ENCODE measurements at regions not wholly inside any gene's neighbourhood (a gene's known extent, or its start where the extent isn't known, plus 50 kb on each side); places are given as distances from the start of the nearest gene placed in this dataset.

DNA sequence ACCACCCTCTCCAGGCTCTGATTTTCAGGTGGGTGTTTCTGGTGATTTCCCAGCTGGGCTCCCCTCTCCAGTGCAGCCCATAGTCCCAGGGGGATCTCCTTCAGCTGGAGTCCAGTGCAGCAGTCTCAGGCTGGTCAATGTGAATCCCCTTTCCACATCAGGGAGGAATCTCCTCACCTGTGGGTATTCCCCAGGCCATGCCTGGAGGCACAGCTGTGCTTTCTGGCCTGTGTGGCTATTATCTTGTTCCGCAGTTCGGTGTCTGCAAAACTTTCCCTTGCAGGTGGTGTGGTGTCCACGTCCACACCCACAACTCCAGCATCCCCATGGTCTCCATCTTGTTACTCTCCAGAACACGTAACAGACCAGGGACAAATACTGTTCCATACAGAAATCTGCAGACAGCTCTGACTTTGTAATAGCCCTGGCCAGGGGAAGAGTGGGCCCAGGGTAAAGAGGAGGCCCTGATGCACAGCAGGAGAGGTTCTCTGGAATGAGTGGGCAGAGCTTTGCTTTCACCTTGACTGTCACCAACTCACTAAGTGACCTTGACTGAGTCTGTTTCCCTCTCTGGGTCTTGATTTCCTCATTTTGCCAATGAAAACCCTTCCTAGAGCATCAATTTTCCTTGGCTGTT is 183.2 kb downstream of the CSNK2A3 start (continued):
- TF ChIP-seq ATF1 (CRISPR knock-in tag; IDR thresholded peaks at IDR 0.05) (no peak), ELF4 (CRISPR knock-in tag; IDR thresholded peaks at IDR 0.05; ENCODE audit: low read depth) (no peak)
- TF ChIP-seq, protein P1, sequence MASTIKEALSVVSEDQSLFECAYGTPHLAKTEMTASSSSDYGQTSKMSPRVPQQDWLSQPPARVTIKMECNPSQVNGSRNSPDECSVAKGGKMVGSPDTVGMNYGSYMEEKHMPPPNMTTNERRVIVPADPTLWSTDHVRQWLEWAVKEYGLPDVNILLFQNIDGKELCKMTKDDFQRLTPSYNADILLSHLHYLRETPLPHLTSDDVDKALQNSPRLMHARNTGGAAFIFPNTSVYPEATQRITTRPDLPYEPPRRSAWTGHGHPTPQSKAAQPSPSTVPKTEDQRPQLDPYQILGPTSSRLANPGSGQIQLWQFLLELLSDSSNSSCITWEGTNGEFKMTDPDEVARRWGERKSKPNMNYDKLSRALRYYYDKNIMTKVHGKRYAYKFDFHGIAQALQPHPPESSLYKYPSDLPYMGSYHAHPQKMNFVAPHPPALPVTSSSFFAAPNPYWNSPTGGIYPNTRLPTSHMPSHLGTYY (CRISPR knock-in tag; IDR thresholded peaks at IDR 0.05) = no peak

- Mint-ChIP-seq H3K27me3 (ENCODE audit: low read depth) (peaks cover 16% of the 10 kb centered on the region), H3K27ac (no peak overlapping the region), H3K4me1 (no peaks in the 10 kb centered on the region), H3K9me3 (peaks cover 9% of the 10 kb centered on the region; the same call in 1 of the 2 replicates), H3K4me3 (no peak overlapping the region), H3K36me3 (no peaks in the 10 kb centered on the region)
- DNase-seq (ENCODE audit: low spot score) (no peak), ATAC-seq (no peak)
- POLR2A ChIA-PET = no interaction called here
- TF ChIP-seq NFYB (CRISPR knock-in tag; conservative IDR thresholded peaks at IDR 0.05; ENCODE audit: low read depth) (no peak), MXD4 (CRISPR knock-in tag; IDR thresholded peaks at IDR 0.05; ENCODE audit: borderline replicate concordance) (no peak), ZNF121 (CRISPR knock-in tag; IDR thresholded peaks at IDR 0.05) (no peak), FOXK1 (CRISPR knock-in tag; IDR thresholded peaks at IDR 0.05) (no peak)
- TF ChIP-seq, protein P2, sequence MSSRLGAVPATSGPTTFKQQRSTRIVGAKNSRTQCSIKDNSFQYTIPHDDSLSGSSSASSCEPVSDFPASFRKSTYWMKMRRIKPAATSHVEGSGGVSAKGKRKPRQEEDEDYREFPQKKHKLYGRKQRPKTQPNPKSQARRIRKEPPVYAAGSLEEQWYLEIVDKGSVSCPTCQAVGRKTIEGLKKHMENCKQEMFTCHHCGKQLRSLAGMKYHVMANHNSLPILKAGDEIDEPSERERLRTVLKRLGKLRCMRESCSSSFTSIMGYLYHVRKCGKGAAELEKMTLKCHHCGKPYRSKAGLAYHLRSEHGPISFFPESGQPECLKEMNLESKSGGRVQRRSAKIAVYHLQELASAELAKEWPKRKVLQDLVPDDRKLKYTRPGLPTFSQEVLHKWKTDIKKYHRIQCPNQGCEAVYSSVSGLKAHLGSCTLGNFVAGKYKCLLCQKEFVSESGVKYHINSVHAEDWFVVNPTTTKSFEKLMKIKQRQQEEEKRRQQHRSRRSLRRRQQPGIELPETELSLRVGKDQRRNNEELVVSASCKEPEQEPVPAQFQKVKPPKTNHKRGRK (CRISPR knock-in tag; IDR thresholded peaks at IDR 0.05; ENCODE audit: borderline replicate concordance) = no peak
- CTCF ChIA-PET = interaction anchor here (1.4 kb wide), 1 partner anchor 11 kb away, joined by 3 read pairs; no protein-coding TSS in a partner anchor
These were observed 185.2 kb downstream of the CSNK2A3 start for GRCh38 chr11:11167806-11168205.

DNA sequence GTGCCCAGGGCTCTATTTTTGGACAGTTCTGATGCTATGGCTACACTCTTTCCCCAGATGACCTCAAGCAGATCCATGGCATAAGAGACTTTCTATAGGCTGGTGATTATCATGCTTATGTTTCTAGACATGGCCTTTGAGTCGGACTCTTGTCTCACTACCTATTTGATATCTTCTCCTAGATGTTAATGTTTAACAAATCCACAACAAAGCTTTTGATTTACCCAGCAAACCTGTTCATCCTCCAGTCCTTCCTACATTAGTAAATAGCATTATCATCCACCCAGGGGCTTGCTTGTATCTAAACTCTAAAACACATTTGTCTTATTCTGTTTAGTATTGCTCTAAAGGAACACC is 188.7 kb downstream of the CSNK2A3 start:
- Mint-ChIP-seq H3K36me3 (no peaks in the 10 kb centered on the region), H3K27me3 (ENCODE audit: low read depth) (peaks cover 27% of the 10 kb centered on the region), H3K27ac (no peak overlapping the region), H3K9me3 (peaks cover 8% of the 10 kb centered on the region), H3K4me1 (no peaks in the 10 kb centered on the region), H3K4me3 (no peak overlapping the region)
- TF ChIP-seq, protein P3, sequence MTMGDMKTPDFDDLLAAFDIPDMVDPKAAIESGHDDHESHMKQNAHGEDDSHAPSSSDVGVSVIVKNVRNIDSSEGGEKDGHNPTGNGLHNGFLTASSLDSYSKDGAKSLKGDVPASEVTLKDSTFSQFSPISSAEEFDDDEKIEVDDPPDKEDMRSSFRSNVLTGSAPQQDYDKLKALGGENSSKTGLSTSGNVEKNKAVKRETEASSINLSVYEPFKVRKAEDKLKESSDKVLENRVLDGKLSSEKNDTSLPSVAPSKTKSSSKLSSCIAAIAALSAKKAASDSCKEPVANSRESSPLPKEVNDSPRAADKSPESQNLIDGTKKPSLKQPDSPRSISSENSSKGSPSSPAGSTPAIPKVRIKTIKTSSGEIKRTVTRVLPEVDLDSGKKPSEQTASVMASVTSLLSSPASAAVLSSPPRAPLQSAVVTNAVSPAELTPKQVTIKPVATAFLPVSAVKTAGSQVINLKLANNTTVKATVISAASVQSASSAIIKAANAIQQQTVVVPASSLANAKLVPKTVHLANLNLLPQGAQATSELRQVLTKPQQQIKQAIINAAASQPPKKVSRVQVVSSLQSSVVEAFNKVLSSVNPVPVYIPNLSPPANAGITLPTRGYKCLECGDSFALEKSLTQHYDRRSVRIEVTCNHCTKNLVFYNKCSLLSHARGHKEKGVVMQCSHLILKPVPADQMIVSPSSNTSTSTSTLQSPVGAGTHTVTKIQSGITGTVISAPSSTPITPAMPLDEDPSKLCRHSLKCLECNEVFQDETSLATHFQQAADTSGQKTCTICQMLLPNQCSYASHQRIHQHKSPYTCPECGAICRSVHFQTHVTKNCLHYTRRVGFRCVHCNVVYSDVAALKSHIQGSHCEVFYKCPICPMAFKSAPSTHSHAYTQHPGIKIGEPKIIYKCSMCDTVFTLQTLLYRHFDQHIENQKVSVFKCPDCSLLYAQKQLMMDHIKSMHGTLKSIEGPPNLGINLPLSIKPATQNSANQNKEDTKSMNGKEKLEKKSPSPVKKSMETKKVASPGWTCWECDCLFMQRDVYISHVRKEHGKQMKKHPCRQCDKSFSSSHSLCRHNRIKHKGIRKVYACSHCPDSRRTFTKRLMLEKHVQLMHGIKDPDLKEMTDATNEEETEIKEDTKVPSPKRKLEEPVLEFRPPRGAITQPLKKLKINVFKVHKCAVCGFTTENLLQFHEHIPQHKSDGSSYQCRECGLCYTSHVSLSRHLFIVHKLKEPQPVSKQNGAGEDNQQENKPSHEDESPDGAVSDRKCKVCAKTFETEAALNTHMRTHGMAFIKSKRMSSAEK (CRISPR knock-in tag; IDR thresholded peaks at IDR 0.05; ENCODE audit: borderline replicate concordance) = no peak
- TF ChIP-seq CREM (CRISPR knock-in tag; IDR thresholded peaks at IDR 0.05) (no peak), OVOL2 (CRISPR knock-in tag; IDR thresholded peaks at IDR 0.05; ENCODE audit: borderline replicate concordance) (no peak), TCF7 (CRISPR knock-in tag; IDR thresholded peaks at IDR 0.05; ENCODE audit: low read depth) (no peak), PRRX2 (CRISPR knock-in tag; IDR thresholded peaks at IDR 0.05) (no peak), ARID4B (CRISPR knock-in tag; IDR thresholded peaks at IDR 0.05; ENCODE audit: borderline replicate concordance) (no peak), MYBL2 (CRISPR knock-in tag; IDR thresholded peaks at IDR 0.05) (no peak)
- TF ChIP-seq, protein P4, sequence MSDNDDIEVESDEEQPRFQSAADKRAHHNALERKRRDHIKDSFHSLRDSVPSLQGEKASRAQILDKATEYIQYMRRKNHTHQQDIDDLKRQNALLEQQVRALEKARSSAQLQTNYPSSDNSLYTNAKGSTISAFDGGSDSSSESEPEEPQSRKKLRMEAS (CRISPR knock-in tag; IDR thresholded peaks at IDR 0.05) = no peak
- TF ChIP-seq, protein P5, sequence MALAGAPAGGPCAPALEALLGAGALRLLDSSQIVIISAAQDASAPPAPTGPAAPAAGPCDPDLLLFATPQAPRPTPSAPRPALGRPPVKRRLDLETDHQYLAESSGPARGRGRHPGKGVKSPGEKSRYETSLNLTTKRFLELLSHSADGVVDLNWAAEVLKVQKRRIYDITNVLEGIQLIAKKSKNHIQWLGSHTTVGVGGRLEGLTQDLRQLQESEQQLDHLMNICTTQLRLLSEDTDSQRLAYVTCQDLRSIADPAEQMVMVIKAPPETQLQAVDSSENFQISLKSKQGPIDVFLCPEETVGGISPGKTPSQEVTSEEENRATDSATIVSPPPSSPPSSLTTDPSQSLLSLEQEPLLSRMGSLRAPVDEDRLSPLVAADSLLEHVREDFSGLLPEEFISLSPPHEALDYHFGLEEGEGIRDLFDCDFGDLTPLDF (CRISPR knock-in tag; IDR thresholded peaks at IDR 0.05) = no peak
- DNase-seq (ENCODE audit: low spot score) = no peak
- no peak for ATAC-seq
- ChIA-PET CTCF (interaction anchor here (1.3 to 2.6 kb wide), 2 partner anchors 41 to 230 kb away, joined by 4 to 6 read pairs; no protein-coding TSS in a partner anchor), POLR2A (no interaction called here)
